GM18520 (cell line): ENCODE measurements at regions not wholly inside any gene's neighbourhood (a gene's known extent, or its start where the extent isn't known, plus 50 kb on each side); places are given as distances from the start of the nearest gene placed in this dataset.
"Not testable (repeated sequence)": the region's sequence is repeated elsewhere in the genome, so short reads cannot be mapped to it uniquely, and the experiment has no call there.

Source experiments
- ATAC-seq: cut with Tn5 transposase; IDR thresholded peaks from one replicate; pipeline ENCODE4 v1.9.1; 2021; ENCODE audit not compliant: unreplicated experiment

GRCh38 chr11:13166036-13166435 is 111.6 kb upstream of the BMAL1 start:
- ATAC-seq: no peak

GRCh38 chr11:13168271-13168670 is 109.3 kb upstream of the BMAL1 start:
- no peak for ATAC-seq

- ATAC-seq: no peak
Observed at GRCh38 chr11:13169709-13170108, 107.9 kb upstream of the BMAL1 start.

GRCh38 chr11:13174090-13174489 is 103.5 kb upstream of the BMAL1 start:
- no peak for ATAC-seq

GRCh38 chr11:13183094-13183825 is 94.3 kb upstream of the BMAL1 start:
- ATAC-seq: no peak

GRCh38 chr11:13183826-13184196 is 93.8 kb upstream of the BMAL1 start:
- ATAC-seq: no peak

GRCh38 chr11:13184295-13184794 is 93.2 kb upstream of the BMAL1 start:
- no peak for ATAC-seq

- no peak for ATAC-seq
Observed at GRCh38 chr11:13188179-13188578, 89.4 kb upstream of the BMAL1 start.

GRCh38 chr11:13189561-13190426 is 87.8 kb upstream of the BMAL1 start:
- no peak for ATAC-seq

GRCh38 chr11:13193613-13194012 is 84.0 kb upstream of the BMAL1 start:
- ATAC-seq: no peak

GRCh38 chr11:13197374-13197773 is 80.2 kb upstream of the BMAL1 start:
- not testable (repeated sequence) for ATAC-seq

GRCh38 chr11:13205486-13205885 is 72.1 kb upstream of the BMAL1 start:
- no peak for ATAC-seq

GRCh38 chr11:13206086-13206640 is 71.4 kb upstream of the BMAL1 start:
- ATAC-seq: no peak

GRCh38 chr11:13207270-13207664 is 70.3 kb upstream of the BMAL1 start:
- no peak for ATAC-seq

GRCh38 chr11:13207665-13208594 is 69.7 kb upstream of the BMAL1 start:
- ATAC-seq: no peak

- no peak for ATAC-seq
Observed at GRCh38 chr11:13208921-13209320, 68.7 kb upstream of the BMAL1 start.

GRCh38 chr11:13209379-13209778 is 68.2 kb upstream of the BMAL1 start:
- ATAC-seq: no peak

GRCh38 chr11:13210424-13210823 is 67.2 kb upstream of the BMAL1 start:
- ATAC-seq: no peak

GRCh38 chr11:13214276-13214675 is 63.3 kb upstream of the BMAL1 start:
- ATAC-seq: no peak

GRCh38 chr11:13215149-13215548 is 62.4 kb upstream of the BMAL1 start:
- ATAC-seq: no peak
